Fibroblast of skin of back (primary cell): ENCODE measurements at regions not wholly inside any gene's neighbourhood (a gene's known extent, or its start where the extent isn't known, plus 50 kb on each side); places are given as distances from the start of the nearest gene placed in this dataset.

Experiments
- DNase-seq: peaks from one replicate; pipeline ENCODE4 v3.0.0-alpha.2; 2013

GRCh38 chr10:109187677-109188076 is 735.6 kb downstream of the XPNPEP1 start:
- peak; percentile 60 for DNase-seq

- DNase-seq: peak; percentile 33
These were observed 739.9 kb downstream of the XPNPEP1 start for GRCh38 chr10:109183366-109183765.

GRCh38 chr10:109178591-109178990 is 744.7 kb downstream of the XPNPEP1 start:
- DNase-seq: no peak

GRCh38 chr10:109174526-109174925 is 748.8 kb downstream of the XPNPEP1 start:
- no peak for DNase-seq

GRCh38 chr10:109173937-109174336 is 749.4 kb downstream of the XPNPEP1 start:
- no peak for DNase-seq

- no peak for DNase-seq
These were observed 750.2 kb downstream of the XPNPEP1 start for GRCh38 chr10:109173121-109173520.

- peak; percentile 14 for DNase-seq
These were observed 756.4 kb downstream of the XPNPEP1 start for GRCh38 chr10:109166935-109167334.

- no peak for DNase-seq
These were observed 764.0 kb downstream of the XPNPEP1 start for GRCh38 chr10:109159351-109159750.

GRCh38 chr10:109156396-109156795 is 766.9 kb downstream of the XPNPEP1 start:
- no peak for DNase-seq

- DNase-seq: no peak
These were observed 773.5 kb downstream of the XPNPEP1 start for GRCh38 chr10:109149666-109150350.

- no peak for DNase-seq
These were observed 795.9 kb downstream of the XPNPEP1 start for GRCh38 chr10:109127363-109127762.

GRCh38 chr10:109126541-109126940 is 796.8 kb downstream of the XPNPEP1 start:
- no peak for DNase-seq

GRCh38 chr10:109126016-109126415 is 797.3 kb downstream of the XPNPEP1 start:
- DNase-seq: no peak

GRCh38 chr10:109115179-109115578 is 808.1 kb downstream of the XPNPEP1 start:
- no peak for DNase-seq

- DNase-seq: no peak
These were observed 808.7 kb downstream of the XPNPEP1 start for GRCh38 chr10:109114579-109114978.

GRCh38 chr10:109106604-109107003 is 816.7 kb downstream of the XPNPEP1 start:
- DNase-seq: no peak

GRCh38 chr10:109105725-109106124 is 817.6 kb downstream of the XPNPEP1 start:
- DNase-seq: no peak

GRCh38 chr10:109104806-109105205 is 818.5 kb downstream of the XPNPEP1 start:
- no peak for DNase-seq

GRCh38 chr10:109103278-109103677 is 820.0 kb downstream of the XPNPEP1 start:
- no peak for DNase-seq

GRCh38 chr10:109089779-109090178 is 833.5 kb downstream of the XPNPEP1 start:
- DNase-seq: no peak

- no peak for DNase-seq
These were observed 851.8 kb downstream of the XPNPEP1 start for GRCh38 chr10:109071539-109071938.

GRCh38 chr10:109070492-109070891 is 852.8 kb downstream of the XPNPEP1 start:
- no peak for DNase-seq

GRCh38 chr10:109067031-109067430 is 856.3 kb downstream of the XPNPEP1 start:
- no peak for DNase-seq

- DNase-seq: no peak
These were observed 857.5 kb downstream of the XPNPEP1 start for GRCh38 chr10:109065821-109066220.

GRCh38 chr10:109062371-109062770 is 860.9 kb downstream of the XPNPEP1 start:
- DNase-seq: peak; percentile 14
